GM19452 (cell line): ENCODE measurements at regions not wholly inside any gene's neighbourhood (a gene's known extent, or its start where the extent isn't known, plus 50 kb on each side); places are given as distances from the start of the nearest gene placed in this dataset.
"Not testable (repeated sequence)": the region's sequence is repeated elsewhere in the genome, so short reads cannot be mapped to it uniquely, and the experiment has no call there.

Experiments used
- ATAC-seq: cut with Tn5 transposase; IDR thresholded peaks from one replicate; pipeline ENCODE4 v1.9.1; 2021; ENCODE audit not compliant: unreplicated experiment

DNA sequence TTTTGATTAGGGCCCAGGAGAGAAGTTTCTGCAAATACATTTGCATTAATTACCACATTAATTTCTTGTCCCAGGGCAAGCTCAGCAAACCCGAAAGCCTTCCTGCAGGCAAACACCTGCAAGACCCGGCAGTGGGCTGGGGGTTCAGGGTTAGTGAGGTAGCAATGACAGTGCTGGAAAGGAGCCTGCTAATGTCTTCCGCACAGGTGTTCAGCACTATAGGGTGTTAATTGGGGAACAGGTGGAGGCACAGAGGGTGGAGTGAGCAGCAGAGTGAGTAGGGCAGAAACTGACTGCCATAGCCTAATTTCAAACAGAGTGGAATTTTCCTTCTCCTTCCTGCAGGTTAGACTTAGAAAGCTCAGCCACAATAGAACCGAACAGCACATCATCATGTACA is 50.9 kb upstream of the UBASH3B start:
- ATAC-seq, result no peak

DNA sequence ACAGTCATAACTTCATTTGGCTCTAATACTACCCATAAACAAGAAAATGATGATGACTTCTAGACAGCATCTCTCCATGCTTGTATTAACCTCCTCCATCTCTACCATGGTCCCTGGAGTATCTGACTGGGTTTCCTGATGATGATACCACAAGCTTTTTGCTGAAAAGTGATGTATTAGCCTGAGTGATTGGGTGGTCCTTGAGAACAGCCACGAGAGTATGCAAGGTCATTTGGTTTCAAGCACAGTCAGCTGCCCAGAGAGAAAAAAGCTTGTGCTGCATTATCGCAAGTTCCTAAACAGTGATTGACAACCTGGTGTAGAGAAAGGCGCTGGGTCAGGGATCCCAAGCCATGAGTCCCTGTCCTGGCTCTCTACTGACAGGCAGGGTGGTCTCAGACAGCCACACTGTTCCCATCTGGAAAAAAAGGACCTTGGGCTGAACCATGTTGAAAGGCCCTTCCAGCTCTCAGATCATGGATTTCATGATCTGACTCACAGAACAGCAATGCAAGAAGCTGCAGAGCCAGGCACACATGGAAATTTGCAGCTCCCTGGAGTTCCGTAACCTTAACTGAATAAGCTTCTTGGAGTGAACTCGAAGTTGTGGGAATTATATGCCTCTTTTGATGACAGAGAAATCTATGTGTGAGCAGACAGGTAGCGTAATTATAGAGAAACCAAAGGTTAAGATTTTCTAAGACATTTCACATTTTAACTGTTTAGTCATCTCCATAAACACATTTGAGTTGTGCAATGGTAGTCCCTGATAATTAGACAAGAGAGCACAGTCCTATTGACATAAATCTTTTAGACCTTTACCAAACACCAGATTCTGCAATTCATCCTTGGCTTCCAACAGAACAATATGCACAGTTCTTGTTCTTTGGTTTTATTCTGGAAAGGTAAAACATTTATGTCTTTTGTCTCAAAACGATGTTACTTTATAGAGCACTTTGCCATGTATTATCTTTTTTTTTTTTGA is 54.1 kb upstream of the UBASH3B start:
- ATAC-seq, result no peak

DNA sequence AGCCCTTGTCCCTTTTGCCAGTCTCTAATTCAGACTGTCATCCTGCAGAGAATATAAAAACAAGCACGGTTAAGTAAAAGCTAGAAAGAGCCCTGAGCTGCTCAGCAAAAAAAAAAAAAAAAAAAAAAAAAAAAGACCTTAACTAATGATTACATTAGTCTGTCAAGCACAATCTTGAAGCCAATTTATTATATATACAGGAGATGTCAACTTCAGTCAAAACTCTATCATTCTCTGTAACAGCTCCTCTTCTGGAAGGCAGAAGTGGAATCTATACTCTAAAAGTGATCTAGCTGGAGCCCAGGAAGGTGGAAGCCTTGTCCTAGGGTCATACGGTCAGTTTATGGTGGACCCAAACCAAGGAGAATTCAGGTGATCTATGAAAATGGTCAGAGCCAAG is 55.2 kb upstream of the UBASH3B start:
- no peak for ATAC-seq

DNA sequence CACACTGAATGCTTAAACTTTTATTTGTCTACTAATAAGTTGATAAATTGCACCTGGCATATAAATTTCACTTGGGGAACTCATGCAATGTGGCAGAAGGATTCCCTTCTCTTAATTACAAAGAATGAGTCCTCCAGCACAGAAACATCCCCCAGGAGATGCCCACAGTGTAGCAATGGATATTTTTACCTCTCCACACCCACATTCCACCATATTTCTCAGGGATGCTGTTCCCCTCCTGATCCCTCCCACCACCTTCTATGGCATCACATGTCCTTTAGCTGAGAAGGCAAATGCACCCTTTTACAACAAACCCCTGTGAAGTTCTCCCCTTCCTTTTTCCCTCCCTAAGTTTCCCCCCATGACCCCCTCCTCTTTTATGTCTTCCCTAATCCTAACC is 56.1 kb upstream of the UBASH3B start:
- ATAC-seq, result no peak

DNA sequence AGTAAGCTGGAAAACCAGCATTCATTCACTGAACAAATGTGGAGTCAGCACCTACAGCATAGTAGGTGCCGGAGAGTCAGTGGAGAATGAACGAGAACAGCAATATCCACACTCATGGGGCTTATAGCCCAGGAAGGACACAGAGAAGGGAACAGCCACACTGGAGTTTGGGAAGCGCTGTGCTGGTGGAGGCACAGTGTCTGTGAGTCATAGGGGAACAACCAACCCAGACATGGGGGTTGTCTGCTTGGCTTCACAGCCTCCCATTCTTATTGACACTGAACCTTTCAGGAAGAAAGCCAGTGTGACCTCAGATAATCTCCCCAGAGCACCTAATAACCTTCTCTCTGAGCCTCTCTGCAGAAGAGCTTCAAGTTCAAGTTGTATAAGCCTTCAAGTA is 56.6 kb upstream of the UBASH3B start:
- ATAC-seq, result no peak

DNA sequence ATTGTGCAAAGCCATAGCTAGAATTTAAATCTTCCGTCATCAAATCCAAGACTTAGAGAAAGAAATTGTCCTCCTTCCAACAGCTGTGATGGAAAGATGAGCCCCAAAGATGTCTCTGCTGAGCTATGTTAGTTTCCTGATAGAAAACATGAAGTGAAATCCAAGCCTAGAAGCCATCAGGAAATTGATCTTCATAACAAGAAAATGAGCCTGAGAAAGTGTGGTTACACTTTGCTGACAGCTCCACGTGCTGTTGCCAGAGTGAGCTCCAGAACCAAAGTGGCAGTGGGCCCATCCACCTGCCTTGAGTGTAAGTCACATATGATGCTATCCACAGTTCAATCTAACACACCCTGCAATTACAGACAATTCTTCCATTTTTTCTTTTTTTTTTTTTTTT is 58.0 kb upstream of the UBASH3B start:
- no peak for ATAC-seq

DNA sequence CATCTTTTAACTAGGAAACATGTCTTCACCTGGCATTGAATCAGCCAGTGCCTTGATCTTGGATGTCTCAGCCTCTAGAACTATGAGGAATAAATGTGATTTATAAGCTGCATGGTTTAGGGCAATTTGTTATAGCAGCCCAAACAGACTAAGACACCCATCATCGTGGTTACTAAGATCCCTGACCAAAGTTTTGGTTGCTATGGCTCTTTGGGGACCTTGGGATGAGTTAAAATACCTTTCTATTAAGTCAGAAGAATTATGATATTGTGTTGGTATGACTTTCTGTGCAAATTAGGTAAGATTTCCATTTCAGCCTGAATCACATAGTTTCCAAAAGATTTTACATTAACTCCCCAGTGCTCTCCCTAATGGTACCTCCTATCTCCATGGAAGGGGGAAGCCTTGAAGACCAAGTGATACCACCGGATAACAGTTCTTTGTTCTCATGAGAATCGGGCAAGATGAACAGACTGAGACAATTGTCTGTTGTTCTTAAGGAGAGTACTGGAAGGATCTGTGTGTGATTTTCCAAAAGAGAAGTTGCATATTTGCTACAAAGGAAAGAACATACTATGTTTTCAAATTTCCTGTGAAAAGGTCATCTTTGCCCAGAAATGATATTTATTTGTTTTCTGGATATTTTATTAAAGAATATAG is 60.4 kb upstream of the UBASH3B start:
- no peak for ATAC-seq

DNA sequence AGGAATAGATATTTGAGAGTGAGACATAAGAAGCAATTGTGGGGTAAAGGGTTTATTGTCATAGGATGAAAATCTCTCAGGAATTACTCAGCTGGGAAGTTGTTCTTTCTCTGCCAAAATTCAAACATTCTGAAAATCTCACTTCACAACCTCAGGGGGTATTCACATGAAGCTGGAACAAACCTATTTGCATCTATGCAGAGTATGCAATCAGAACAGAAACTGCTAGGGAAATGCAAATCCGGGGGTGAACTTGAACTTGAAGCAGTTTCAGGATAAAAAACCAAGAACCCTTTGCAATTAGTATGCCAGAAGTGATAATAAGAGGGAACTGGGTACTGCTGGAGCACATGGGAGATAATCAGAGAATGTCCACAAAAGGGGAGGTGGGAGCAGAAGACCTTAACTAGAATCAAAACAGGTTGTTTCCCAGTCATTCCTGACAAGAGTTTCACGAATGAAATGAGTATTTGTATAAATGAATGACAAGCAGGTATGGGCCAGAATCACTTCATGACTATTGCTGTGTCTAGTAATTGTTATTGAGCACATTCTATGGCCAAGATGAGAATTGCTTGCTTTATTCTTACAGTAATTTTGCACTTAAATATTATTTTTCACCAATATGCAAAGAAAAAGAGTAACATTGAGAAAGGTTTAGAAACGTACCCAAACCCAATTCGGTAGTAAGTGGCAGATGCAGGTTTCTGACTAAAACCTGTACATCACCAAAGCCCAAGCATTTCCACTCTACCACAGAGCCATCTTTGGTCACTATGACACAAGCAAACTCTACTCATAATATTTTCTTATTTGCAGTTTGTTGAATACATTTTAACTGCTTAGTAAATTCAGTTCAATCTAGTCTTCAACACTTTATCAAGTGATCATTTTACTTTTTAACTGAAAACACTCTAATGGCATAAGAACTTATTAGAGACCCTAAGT is 61.8 kb upstream of the UBASH3B start:
- no peak for ATAC-seq

DNA sequence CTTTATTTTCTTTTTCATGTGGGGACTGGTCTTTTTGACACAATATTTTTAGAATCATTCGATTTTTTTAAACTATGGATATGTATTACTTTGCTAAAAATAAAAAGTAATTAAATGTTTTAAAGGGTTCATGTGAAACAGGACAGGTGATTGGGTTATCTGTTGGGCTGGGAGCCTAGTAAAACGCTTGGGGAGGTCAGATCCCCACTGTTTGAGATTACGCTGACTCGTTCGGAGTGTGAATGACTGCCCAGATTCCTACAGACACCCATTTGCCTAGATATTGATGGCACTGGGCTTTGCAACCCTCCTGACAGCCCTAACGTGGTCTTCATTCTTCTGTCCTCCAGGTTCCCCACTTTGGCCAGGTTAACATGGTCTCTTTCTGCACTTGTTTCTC is 62.9 kb upstream of the UBASH3B start:
- no peak for ATAC-seq

DNA sequence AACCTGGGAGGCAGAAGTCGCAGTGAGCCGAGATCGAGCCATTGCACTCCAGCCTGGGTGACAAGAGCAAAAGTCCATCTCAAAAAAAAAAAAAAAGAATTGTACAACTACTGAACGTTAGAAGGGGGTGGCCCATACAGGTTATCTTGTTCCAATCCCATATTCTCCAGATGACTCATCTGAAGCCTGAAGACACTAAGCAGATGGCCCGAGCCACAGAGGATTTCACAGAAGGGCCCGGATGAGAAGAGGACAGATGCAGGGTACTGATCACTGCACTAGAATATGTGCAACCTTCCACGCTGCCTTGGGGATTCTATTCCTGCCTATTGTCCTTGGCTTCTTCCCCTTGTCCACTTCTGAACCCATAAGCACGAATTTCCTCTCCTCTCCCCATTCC is 70.9 kb upstream of the UBASH3B start:
- ATAC-seq, result no peak

DNA sequence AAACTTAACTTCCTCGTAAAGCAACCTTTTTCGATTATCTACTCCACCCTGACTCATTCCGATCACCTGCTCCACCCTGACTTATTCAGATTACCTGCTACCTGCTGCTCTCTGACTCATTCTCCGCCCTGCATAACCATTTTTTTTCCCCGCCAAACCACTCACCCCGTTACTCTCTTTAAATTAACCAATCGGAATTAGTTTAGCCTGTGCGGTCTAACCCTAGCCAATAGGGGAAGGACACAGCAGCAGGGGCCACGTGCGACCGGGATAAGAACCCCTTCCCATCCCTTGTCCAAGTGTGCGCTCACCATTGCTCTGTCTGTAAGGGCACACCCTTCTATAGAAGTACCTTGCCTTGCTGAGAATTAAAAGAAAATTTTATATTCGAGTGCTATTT is 75.5 kb upstream of the UBASH3B start:
- ATAC-seq, result not testable (repeated sequence)

DNA sequence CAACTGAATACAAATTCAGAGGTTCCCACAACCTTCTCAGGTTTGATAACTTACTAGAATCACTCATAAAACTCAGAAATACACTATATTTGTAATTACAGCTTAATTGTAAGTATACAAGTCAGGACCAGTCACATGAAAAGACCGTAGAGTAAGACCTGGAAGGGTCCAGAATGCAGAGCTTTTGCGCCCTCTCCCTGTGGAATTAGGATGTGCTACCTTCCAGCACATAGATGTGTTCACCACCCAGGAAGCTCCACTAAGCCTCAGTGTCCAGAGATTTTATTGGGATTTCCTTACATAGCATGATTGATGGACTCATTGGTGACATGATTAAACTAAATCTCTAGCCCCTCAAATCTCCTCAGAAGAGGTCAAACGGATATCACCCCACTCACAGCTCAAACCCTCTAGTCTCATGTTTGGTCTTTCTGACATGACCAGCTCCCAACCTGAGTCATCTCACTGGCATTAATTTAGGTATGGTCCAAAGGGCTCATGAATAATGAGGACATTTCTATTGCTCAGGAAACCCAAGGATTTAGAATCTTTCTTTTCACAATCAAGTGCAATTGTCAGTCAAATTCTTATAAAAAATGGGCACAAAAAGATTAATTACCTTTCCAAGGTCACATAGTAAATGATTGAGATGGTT is 77.2 kb upstream of the UBASH3B start:
- no peak for ATAC-seq

DNA sequence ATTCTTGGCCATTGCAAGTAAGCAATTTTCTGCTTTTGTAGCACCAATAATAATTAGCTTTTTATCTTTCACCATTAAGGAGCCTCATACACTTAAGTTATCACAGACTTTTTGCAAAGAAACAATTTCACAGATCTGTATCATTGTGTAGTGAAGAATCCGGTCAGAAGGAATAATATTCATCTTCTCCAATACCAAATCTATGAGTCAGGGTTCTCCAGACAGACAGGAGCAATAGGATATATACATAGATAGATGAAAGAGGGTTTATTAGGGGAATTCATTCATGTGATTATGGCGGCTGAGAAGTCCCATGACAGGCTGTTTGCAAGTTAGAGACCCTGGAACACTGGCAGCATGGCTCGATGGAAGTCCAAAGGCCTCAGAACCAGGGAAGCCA is 82.9 kb upstream of the UBASH3B start:
- ATAC-seq, result no peak

DNA sequence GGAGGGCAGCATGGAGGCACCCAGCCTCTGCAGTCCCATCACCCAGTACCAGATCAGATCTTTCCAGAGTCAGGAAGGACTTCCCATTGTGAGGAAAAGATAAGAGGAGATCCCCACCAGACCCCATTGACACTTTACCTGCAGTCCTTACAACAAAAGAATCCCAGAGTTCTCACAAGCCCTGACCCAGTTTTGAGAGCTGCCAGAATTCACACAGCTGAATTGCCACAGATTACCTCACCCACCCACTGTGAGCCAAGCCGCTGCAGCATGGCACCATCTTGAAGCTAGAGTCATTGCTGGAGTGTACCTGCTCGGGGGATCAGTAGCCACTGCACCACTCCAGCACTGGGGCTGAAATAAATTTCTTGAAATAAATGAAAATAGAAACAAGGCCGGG is 91.8 kb upstream of the UBASH3B start:
- ATAC-seq, result no peak

DNA sequence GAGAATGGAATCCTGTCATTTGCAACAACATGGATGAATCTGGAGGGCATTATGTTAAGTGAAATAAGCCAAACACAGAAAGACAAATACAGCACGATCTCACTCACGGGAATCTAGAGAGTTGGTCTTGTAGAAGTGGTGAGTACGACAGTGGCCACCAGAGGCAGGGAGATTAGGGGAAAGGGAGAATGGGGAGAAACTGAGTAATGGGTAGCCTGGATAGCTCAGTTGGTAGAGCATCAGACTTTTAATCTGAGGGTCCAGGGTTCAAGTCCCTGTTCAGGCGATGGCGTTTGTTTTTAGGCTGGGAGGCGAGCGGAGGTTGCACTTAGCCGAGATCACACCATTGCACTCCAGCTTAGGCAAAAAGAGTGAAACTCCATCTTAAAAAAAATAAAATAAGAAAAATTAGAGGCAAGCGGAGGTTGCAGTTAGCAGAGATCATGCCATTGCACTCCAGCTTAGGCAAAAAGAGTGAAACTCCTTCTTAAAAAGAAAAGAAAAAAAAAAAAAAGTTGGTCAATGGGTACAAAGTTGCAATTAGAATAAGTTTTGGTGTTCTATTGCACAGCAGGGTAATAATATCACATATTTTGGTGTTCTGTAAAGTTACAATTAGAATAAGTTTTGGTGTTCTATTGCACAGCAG is 95.7 kb upstream of the UBASH3B start:
- ATAC-seq, result no peak

DNA sequence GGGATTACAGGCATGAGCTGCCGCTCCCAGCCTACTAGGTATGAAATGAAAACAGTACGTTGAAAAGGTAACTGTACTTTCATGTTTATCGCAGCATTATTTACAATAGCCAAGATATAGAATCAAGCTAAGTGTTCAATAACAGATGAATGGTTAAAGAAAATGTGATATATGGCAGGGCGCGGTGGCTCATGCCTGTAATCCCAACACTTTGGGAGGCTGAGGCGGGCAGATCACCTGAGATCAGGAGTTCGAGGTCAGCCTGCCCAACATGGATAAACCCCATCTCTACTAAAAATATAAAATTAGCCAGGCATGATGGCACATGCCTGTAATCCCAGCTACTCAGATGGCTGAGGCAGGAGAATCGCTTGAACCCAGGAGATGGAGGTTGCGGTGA is 96.3 kb upstream of the UBASH3B start:
- not testable (repeated sequence) for ATAC-seq

DNA sequence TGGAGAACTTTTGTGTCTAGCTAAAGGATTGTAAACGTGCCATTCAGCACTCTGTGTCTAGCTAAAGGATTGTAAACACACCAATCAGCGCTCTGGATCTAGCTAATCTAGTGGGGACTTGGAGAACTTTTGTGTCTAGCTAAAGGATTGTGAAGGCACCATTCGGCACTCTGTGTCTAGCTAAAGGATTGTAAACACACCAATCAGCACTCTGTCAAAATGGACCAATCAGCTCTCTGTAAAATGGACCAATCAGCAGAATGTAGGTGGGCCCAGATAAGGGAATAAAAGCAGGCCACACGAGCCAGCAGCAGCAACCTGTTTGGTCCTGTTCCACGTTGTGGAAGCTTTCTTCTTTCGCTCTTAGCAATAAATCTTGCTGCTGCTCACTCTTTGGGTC is 98.4 kb upstream of the UBASH3B start:
- ATAC-seq, result not testable (repeated sequence)

DNA sequence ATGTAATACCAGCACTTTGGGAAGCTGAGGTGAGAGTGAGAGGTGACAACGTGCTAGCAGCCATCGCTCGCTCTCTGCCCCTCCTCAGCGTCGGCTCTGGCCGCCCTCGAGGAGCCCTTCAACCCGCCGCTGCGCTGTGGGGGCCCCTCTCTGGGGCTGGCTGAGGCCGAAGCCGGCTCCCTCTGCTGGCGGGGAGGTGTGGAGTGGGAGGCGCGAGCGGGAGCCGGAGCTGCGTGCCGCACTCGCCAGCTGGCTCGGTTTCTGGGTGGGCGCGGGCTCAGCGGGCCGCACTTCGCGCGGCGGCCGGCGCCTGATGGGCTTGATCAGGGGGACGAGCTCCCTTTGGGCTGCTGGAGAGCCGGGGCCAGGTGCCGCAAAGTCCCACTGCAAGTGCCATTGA is 98.9 kb upstream of the UBASH3B start:
- ATAC-seq, result no peak

DNA sequence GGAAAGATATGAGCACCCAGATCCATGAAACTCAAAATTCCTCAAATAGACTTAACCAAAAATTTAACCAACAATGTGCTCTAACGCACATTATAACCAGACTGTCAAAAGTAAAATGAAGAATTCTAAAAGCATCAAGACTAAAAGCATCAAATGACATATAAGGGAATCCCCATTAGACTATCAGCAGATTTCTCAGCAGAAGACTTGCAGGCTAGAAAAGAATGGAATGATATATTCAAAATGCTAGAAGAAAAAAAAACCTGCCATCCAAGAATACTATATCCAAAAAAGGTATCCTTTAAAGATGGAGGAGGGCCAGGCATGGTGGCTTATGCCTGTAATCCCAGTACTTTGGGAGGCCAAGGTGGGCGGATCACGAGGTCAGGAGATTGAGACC is 117.5 kb upstream of the UBASH3B start:
- ATAC-seq, result no peak

DNA sequence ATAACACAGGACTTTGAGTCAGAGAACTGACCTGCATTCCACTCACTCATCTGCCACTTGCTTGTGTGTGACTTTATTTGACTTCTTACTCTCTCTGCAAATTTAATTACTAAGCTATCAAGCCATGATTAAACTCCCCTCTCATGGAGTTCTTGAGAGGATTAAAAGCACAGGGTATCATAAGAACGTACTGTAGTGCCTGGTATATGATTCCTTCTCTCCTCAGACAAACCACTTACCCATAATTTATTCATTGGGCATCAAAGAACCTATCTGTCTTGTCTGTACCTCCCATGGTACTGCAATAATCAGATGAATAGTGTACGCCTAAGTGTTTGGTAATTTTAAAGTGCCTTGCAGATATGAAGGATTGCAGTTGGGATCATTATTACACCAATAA is 130.6 kb upstream of the UBASH3B start:
- no peak for ATAC-seq
